Transverse colon (tissue), 4 donors: ENCODE measurements at regions not wholly inside any gene's neighbourhood (a gene's known extent, or its start where the extent isn't known, plus 50 kb on each side); places are given as distances from the start of the nearest gene placed in this dataset.

ENCODE experiments used
- POLR2A ChIP-seq: fragments of 450-650 bp; IDR thresholded peaks from one replicate; pipeline ENCODE4 v1.6.1; 2016; ENCODE audit warnings: antibody characterized with exemption, mild to moderate bottlenecking, moderate library complexity
- POLR2AphosphoS5 ChIP-seq, 3 donors: sonication (generic); formaldehyde crosslinking; IDR thresholded peaks; one replicate each; pipeline ENCODE4 v1.6.1; 2016; ENCODE audit warnings: antibody characterized with exemption in 3 of 3
- TF ChIP-seq, protein P1 (sequence below), 5 experiments: fragments of 200-600 bp in 3 of 5; fragments of 450-650 bp in 2 of 5; sonication (generic) in 3 of 5; IDR thresholded peaks; 1 replicate in 2 of 5; 2 replicates in 3 of 5; pipeline ENCODE4 v1.5.1; 2016 to 2017; ENCODE audit warnings: antibody characterized with exemption in 5 of 5, inconsistent platforms in 3 of 5, mild to moderate bottlenecking in 2 of 5, moderate library complexity in 1 of 5

DNA sequence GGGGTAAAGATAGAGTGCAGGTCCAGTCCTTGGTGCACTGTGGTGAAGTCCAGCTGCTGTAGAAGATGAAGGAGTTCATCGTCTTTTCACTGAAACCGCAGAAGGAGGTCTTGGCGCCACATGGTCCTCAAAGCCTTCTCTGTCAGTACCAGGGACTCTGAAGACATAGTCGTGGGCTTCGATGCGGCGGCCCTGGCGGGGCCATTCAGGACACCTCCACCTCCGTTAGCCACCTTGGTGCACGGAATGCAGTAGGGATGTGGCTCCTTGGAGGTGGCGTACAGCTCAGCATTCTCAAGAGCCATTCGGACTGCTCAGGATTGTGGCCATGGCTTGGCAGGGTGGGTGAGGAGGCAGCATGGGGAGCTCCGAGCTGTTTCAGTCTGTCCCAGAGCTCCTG is 418.8 kb downstream of the SUCLG1 start:
- TF ChIP-seq POLR2A (no peak), POLR2AphosphoS5 (IDR thresholded peaks at IDR 0.05) (no peak)
- TF ChIP-seq, protein P1, sequence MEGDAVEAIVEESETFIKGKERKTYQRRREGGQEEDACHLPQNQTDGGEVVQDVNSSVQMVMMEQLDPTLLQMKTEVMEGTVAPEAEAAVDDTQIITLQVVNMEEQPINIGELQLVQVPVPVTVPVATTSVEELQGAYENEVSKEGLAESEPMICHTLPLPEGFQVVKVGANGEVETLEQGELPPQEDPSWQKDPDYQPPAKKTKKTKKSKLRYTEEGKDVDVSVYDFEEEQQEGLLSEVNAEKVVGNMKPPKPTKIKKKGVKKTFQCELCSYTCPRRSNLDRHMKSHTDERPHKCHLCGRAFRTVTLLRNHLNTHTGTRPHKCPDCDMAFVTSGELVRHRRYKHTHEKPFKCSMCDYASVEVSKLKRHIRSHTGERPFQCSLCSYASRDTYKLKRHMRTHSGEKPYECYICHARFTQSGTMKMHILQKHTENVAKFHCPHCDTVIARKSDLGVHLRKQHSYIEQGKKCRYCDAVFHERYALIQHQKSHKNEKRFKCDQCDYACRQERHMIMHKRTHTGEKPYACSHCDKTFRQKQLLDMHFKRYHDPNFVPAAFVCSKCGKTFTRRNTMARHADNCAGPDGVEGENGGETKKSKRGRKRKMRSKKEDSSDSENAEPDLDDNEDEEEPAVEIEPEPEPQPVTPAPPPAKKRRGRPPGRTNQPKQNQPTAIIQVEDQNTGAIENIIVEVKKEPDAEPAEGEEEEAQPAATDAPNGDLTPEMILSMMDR (IDR thresholded peaks at IDR 0.05): no peak
